OCI-LY7 (cell line): ENCODE measurements at regions not wholly inside any gene's neighbourhood (a gene's known extent, or its start where the extent isn't known, plus 50 kb on each side); places are given as distances from the start of the nearest gene placed in this dataset.

Experiments used
- CTCF ChIP-seq: fragments of 200-600 bp; sonication (generic); conservative IDR thresholded peaks from 2 replicates; pipeline ENCODE4 v1.5.1; 2014; ENCODE audit warnings: mild to moderate bottlenecking, antibody characterized with exemption, low read length, moderate library complexity, mixed read lengths
- EZH2phosphoT487 ChIP-seq: fragments of 200-600 bp; sonication (generic); IDR thresholded peaks from 2 replicates; pipeline ENCODE4 v1.6.1; 2018; ENCODE audit warnings: low read depth, borderline replicate concordance, mild to moderate bottlenecking, mixed run types, antibody characterized with exemption, low read length, moderate library complexity, mixed read lengths

- no peak for TF ChIP-seq CTCF
- TF ChIP-seq EZH2phosphoT487: no peak
Measured at GRCh38 chr6:91352878-91353277, 766.0 kb upstream of the MAP3K7 start.
